Neuron (in vitro differentiated cells): ENCODE measurements at regions not wholly inside any gene's neighbourhood (a gene's known extent, or its start where the extent isn't known, plus 50 kb on each side); places are given as distances from the start of the nearest gene placed in this dataset.

Experiments used
- H2AFZ ChIP-seq: one replicate; pipeline ENCODE4 v1.6.1; 2013; ENCODE audit warnings: low read depth, mild to moderate bottlenecking, inconsistent platforms, low read length, moderate library complexity
- H3K27me3 ChIP-seq: one replicate; pipeline ENCODE4 v1.6.1; 2013; ENCODE audit warnings: low read length; ENCODE audit not compliant: insufficient read depth
- H3K36me3 ChIP-seq: one replicate; pipeline ENCODE4 v1.6.1; 2013; ENCODE audit warnings: low read length; ENCODE audit not compliant: insufficient read depth
- H3K4me1 ChIP-seq: one replicate; pipeline ENCODE4 v1.6.1; 2013; ENCODE audit warnings: low read length; ENCODE audit not compliant: insufficient read depth
- H3K4me3 ChIP-seq: 2 replicates; pipeline ENCODE4 v1.5.1; 2013; ENCODE audit warnings: mild to moderate bottlenecking, low read length, moderate library complexity
- H3K9me3 ChIP-seq: one replicate; pipeline ENCODE4 v1.6.1; 2013; ENCODE audit warnings: low read length

GRCh38 chr2:6653281-6653750 is 212.4 kb downstream of the CMPK2 start:
- Histone ChIP-seq H3K27me3 (no peaks in the 10 kb centered on the region), H3K4me1 (peaks cover 12% of the 10 kb centered on the region), H2AFZ (peak overlapping the region; percentile 14), H3K9me3 (no peaks in the 10 kb centered on the region), H3K36me3 (no peaks in the 10 kb centered on the region), H3K4me3 (no peak overlapping the region)

DNA sequence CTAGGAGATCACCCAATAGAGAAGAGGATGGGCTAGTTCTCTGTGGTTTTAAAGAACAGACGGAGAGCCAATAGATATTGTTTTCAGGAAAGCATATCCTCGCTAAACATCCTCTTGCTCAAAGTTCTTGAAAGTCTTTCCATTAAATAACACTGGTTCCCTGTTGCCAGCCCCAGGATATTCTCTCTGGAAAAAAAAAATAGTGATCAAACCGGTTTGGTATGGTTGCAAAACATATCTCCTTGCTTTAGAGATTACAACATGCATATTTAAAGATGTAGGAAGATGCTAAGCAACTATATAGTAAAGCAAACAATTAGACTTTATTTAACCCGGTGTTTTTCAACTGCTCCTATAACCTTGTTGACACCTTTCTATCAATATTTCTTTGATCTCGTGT is 211.4 kb downstream of the CMPK2 start:
- peaks cover 12% of the 10 kb centered on the region for H3K4me1 ChIP-seq
- no peaks in the 10 kb centered on the region for H3K27me3 ChIP-seq
- H3K9me3 ChIP-seq = no peaks in the 10 kb centered on the region
- no peaks in the 10 kb centered on the region for H3K36me3 ChIP-seq
- no peak overlapping the region for H3K4me3 ChIP-seq
- H2AFZ ChIP-seq = no peak overlapping the region

DNA sequence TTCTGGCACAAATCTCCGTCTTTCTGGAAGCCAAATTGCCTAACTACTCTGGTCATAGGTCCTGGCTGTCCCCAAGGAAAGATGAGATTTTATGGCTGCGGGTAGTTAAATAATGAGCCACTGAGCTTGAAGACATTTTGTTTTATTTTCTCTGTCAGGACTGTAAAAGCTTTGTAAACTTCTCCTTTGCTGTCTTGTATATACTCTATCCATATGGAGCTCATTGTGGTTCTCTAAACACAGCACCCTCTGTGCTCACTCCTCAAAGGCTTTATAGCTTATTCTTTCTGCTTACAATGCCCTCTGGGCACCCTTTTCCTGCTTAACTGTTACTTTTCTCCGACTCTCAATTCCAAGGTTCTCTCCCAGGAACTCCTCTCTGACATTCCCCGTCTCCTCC is 209.1 kb downstream of the CMPK2 start:
- no peaks in the 10 kb centered on the region for H3K9me3 ChIP-seq
- no peaks in the 10 kb centered on the region for H3K36me3 ChIP-seq
- H2AFZ ChIP-seq = no peak overlapping the region
- no peaks in the 10 kb centered on the region for H3K27me3 ChIP-seq
- peaks cover 6% of the 10 kb centered on the region for H3K4me1 ChIP-seq
- no peak overlapping the region for H3K4me3 ChIP-seq

GRCh38 chr2:6657136-6657535 is 208.6 kb downstream of the CMPK2 start:
- no peak overlapping the region for H2AFZ ChIP-seq
- H3K4me1 ChIP-seq = peaks cover 6% of the 10 kb centered on the region
- no peaks in the 10 kb centered on the region for H3K9me3 ChIP-seq
- no peaks in the 10 kb centered on the region for H3K36me3 ChIP-seq
- no peaks in the 10 kb centered on the region for H3K27me3 ChIP-seq
- H3K4me3 ChIP-seq = no peak overlapping the region

DNA sequence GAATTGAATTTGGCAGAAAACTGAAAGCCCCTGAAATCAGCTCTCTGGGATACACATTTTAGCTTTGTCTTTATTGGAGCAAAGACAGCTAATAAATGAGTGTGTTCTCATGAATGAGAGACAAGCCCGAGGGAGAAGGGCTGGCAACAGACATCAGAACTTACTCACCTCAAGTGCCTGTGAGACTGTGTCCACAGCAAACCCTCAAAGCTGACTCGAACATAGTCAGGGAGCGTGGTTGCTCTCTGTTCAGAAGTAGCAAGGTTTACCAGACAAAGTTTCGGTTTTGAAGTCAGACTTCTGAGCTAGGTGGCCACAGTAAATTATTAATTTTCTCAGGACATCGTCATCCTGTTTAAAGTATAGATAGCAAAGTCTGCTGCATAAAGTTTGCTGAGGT is 207.9 kb downstream of the CMPK2 start:
- H2AFZ ChIP-seq = no peak overlapping the region
- no peaks in the 10 kb centered on the region for H3K36me3 ChIP-seq
- H3K27me3 ChIP-seq = no peaks in the 10 kb centered on the region
- no peaks in the 10 kb centered on the region for H3K9me3 ChIP-seq
- peaks cover 6% of the 10 kb centered on the region for H3K4me1 ChIP-seq
- no peak overlapping the region for H3K4me3 ChIP-seq

GRCh38 chr2:6664332-6665061 is 201.2 kb downstream of the CMPK2 start:
- no peaks in the 10 kb centered on the region for H3K9me3 ChIP-seq
- no peaks in the 10 kb centered on the region for H3K36me3 ChIP-seq
- H3K4me1 ChIP-seq = no peaks in the 10 kb centered on the region
- H3K27me3 ChIP-seq = no peaks in the 10 kb centered on the region
- no peak overlapping the region for H2AFZ ChIP-seq
- H3K4me3 ChIP-seq = no peak overlapping the region

DNA sequence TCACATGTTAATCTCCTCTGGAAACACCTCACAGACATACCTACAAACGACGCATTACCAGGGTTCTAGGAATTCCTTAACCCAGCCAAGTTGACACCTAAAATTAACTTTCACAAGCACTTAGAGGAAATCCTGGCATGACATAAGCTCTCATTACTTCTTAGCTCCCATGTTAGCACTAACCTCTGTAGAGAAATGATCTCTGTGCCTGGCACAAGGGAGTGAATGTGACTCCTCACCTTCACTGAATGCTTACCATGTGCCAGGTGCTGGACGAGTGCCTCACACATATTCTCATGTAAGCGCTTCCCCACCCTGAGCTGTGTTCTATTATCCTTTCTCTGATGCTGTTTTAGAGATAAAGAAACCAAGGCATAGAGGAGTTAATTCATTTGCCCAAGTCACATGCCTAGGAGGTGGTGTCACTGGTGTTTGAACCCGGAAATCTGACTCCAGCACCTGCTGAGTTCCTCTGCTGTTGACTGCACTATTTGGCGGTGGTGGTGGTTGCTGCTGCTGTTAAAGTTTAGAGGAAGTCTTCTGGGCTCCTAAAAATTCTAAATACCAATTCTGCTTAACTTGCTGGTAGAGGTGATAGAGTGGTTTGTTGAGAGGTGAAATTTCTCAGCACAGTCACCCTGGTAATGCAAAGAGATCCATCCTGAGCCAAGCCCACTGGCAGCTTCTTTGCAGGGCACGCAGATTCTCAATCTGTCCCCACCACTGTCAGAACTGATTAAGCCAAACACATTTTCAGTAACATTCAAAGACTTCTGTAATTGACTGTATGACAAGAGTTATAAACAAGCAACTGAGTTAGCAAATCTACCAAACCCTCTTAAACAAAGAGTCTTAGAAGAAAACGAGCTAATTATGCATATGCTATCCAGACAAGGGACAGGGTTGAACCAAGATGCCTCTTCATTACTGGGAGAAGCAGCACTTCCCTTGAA is 200.3 kb downstream of the CMPK2 start:
- Histone ChIP-seq H3K36me3 (no peaks in the 10 kb centered on the region), H2AFZ (no peak overlapping the region), H3K4me1 (no peaks in the 10 kb centered on the region), H3K27me3 (no peaks in the 10 kb centered on the region), H3K4me3 (no peak overlapping the region), H3K9me3 (no peaks in the 10 kb centered on the region)

DNA sequence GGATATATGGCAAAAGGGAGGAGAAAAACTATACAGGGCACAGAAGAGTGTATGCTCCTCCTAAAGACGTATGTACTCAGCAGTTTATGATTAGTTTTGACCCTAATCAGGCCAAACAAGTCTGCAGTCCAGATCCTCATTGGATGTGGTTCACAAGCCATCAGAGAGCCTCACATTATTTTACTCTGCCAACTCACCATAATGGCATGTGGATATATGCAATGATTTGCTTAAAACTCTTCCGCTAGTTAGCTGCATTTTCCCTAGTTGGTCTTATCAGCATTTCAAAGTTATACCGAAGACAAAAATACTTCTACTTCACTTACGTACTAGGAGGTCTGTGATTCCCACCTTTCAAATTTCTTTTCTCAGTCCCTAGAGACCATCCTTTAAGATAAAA is 198.4 kb downstream of the CMPK2 start:
- H3K36me3 ChIP-seq = no peaks in the 10 kb centered on the region
- no peak overlapping the region for H2AFZ ChIP-seq

DNA sequence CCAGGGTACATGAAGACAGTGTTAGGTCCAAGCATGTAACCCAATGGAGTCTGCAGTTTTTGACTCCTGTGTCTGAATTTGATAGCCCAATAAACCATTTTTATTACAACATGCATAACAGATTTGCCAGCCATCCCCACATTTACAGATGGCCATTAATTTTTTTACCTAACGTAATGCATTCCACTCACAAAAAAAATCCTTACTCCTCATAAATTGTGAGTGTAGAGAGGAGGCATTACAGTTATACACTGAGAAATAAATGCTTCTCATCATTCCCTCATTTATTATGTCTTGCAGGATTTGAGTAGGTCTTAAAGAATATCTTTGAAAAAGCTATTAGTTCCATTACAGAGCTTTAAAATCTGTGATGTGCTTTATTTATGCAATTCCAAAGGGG is 193.8 kb downstream of the CMPK2 start:
- no peak overlapping the region for H3K4me3 ChIP-seq
- H3K9me3 ChIP-seq = no peaks in the 10 kb centered on the region
- no peaks in the 10 kb centered on the region for H3K27me3 ChIP-seq
- no peaks in the 10 kb centered on the region for H3K36me3 ChIP-seq
- no peak overlapping the region for H2AFZ ChIP-seq
- H3K4me1 ChIP-seq = peaks cover 4% of the 10 kb centered on the region

More for the DNA sequence above, 198.4 kb downstream of the CMPK2 start:
- H3K4me3 ChIP-seq = no peak overlapping the region
- no peaks in the 10 kb centered on the region for H3K27me3 ChIP-seq
- no peaks in the 10 kb centered on the region for H3K4me1 ChIP-seq
- no peaks in the 10 kb centered on the region for H3K9me3 ChIP-seq

DNA sequence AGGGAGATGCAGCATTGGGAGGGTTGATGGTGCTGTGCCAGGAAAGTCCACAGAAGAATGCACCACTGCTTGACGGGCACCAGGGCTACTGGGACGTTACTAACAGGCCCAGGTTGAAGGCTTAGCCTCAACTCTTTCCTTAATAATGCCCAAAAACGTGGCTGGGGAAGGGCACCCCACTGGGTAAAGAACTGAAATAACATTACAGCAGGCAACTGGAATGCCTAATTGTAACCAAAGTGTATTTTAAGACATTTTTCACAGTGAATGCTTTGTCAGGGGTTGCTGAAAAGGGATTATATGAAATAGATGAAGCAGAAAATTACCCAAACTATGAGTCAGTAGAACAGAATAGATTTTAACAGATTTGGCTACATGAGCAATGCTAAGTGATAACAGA is 191.3 kb downstream of the CMPK2 start:
- Histone ChIP-seq H3K4me1 (peaks cover 10% of the 10 kb centered on the region), H2AFZ (no peak overlapping the region), H3K27me3 (no peaks in the 10 kb centered on the region), H3K4me3 (no peak overlapping the region), H3K36me3 (no peaks in the 10 kb centered on the region), H3K9me3 (no peaks in the 10 kb centered on the region)

DNA sequence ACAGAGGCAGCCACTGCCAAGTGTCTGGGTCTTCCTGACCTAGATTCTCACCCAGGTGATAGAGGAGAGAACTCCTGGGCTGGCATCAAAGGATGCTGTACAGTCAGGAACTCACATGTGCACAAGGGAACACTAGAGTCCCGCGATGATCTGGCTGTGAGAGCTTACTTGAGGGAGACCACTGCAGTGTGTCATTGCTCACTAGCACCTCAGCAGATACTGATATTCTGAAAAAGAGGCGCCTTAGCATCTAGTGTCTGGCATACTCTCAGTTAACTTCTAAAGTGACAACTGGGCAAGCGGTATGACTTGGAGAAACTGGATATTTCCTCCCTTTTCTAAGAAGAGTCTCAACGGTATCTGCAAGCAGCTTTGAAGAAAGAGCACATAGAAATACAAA is 189.9 kb downstream of the CMPK2 start:
- no peak overlapping the region for H2AFZ ChIP-seq
- H3K9me3 ChIP-seq = no peaks in the 10 kb centered on the region
- no peaks in the 10 kb centered on the region for H3K27me3 ChIP-seq
- peaks cover 16% of the 10 kb centered on the region for H3K4me1 ChIP-seq
- no peaks in the 10 kb centered on the region for H3K36me3 ChIP-seq
- no peak overlapping the region for H3K4me3 ChIP-seq

- H2AFZ ChIP-seq = no peak overlapping the region
- H3K36me3 ChIP-seq = no peaks in the 10 kb centered on the region
- H3K9me3 ChIP-seq = no peaks in the 10 kb centered on the region
- H3K27me3 ChIP-seq = no peaks in the 10 kb centered on the region
- peaks cover 16% of the 10 kb centered on the region for H3K4me1 ChIP-seq
- no peak overlapping the region for H3K4me3 ChIP-seq
These were observed 189.5 kb downstream of the CMPK2 start for GRCh38 chr2:6676241-6676640.

DNA sequence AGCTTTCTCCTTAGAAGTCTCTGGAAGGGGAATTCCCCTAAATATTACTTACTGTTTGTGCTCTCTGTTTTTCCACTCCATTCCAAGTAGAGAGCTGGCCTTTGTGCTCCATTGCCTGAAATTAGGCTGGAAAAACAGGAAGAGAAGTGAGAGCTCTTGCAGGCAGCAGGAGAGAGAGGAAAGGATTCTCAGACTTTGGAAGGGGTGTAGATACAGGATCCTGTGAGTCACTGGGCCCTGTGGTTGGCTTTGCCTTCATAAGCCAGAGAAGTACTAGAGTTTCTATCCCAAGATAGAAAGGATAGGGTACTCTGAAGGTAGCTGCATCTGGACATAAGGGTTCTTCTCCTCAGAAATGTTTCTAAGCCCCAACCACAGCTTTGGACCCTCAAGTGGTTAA is 188.9 kb downstream of the CMPK2 start:
- H3K4me3 ChIP-seq = no peak overlapping the region
- H3K36me3 ChIP-seq = no peaks in the 10 kb centered on the region
- H3K27me3 ChIP-seq = no peaks in the 10 kb centered on the region
- H3K9me3 ChIP-seq = no peaks in the 10 kb centered on the region
- no peak overlapping the region for H2AFZ ChIP-seq
- peaks cover 16% of the 10 kb centered on the region for H3K4me1 ChIP-seq
